Right renal cortex interstitium (tissue), 3 donors: ENCODE measurements at regions not wholly inside any gene's neighbourhood (a gene's known extent, or its start where the extent isn't known, plus 50 kb on each side); places are given as distances from the start of the nearest gene placed in this dataset.
"Not testable (repeated sequence)": the region's sequence is repeated elsewhere in the genome, so short reads cannot be mapped to it uniquely, and the experiment has no call there.

Source experiments
- DNase-seq, 3 donors: peaks; one replicate each; pipeline ENCODE4 v3.0.0-alpha.2; 2013; ENCODE audit warnings: low read depth in 3 of 3, low spot score in 2 of 3

GRCh38 chr2:129008881-129009554 is 690.4 kb upstream of the HS6ST1 start:
- DNase-seq: no peak

GRCh38 chr2:129009555-129010146 is 691.0 kb upstream of the HS6ST1 start:
- DNase-seq: no peak

DNA sequence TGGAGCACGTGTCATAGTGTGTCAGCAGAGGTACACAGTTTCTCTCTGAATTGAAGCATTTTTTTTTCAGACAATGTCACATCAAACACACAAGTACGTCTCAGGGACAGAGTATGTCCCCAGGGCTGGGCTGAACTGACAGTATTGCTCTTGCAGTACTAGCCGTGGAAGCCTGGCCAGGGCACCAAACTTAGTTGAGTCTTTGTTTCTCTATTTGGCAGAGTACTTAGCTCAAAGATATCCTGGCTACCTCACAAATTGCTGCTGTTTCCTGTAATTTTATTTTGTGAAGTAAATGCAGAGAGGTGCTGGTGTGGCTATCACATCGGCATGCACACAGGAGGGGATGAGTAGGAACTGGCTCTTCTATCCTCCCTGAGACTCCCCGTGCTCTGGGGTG is 691.6 kb upstream of the HS6ST1 start:
- DNase-seq: no peak

DNA sequence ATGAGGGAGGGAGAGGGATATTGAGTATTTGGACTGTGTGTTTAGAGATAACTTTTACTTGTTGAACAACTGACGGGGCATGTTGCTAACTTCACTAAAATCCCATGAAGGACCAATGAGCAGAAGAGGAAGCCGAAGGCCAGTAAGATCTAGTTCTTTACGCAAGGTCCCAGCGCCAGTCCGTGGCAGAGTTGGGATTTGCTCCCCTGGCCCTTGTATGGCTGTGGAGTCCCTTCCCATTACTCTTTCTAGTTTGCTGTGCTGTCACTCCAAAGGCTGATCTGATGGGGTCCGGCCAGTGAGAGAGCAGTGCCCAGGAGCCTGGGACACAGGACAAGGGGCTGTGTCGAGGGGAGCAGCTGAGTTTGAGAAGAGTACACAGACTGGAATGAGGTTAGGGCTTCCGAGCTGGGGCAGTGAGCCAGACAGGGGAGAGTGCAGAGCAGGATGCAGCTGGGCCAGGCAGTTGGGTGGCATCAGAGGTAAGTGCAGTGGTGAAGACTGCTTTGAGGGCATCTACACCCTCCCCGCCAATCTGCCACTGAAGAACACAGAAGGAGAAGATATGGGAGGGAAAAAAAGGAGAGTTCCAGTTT is 692.9 kb upstream of the HS6ST1 start:
- DNase-seq: no peak

DNA sequence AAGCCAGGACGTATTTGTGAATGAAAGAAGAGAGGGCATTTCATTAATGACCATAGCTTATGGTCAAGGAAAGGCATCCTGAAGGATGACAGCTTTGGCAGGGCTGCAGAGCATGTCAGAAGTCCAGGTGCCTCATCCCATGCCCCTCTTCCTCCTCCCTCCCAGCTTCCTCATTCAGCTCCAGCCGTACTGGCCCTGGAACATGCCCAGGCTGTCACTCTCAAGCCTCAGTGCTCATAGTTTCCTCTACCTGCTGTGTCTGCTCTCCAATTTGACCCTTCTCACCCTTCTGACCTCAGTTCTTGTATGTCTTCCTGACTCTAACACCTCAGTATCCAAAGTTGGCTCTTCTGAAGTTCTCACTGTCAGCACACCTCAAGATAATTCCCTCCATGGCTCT is 695.8 kb upstream of the HS6ST1 start:
- no peak for DNase-seq

DNA sequence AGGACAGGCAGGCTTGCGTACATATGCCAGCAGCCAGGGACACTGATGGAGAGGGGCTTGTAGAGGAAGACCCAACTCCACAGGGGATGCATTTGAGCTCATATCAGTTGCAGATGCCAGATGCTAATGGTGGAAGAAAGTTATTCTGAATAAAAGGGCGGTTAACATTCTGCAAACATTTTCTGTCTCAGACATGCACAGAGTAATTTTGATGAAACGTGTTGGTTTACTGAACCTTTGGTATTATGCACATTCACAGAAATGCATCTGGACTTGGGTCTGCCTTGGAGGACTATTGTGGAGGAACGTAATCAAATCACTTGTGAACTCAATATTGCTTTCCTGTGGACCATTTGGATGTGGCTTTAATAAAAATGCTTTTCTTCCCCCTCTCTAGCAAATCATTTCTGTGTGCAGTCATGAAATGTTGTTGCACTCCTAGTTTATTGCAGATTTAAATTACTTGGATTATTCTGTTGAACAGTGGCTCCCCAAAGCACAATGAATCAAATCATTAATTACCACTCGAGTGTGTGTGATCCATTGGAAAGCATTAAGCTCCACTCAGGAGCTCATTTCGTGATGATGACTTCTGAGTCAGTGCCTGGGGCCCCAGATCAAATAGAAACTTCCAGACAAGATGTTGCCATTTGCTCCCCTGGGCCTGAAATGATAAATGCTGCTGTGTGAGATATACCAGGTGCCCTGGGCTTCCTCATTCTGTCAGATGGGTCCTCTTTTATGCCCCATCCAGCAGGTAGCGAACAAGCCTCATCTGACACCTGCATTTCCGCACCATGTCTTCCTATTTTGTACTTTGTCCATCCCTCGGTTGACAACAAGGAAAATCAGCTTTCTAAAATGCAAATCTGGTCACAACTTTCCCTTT is 697.0 kb upstream of the HS6ST1 start:
- DNase-seq: no peak

- no peak for DNase-seq
These were observed 698.3 kb upstream of the HS6ST1 start for GRCh38 chr2:129016972-129017371.

- DNase-seq: no peak
These were observed 706.1 kb upstream of the HS6ST1 start for GRCh38 chr2:129024796-129025195.

DNA sequence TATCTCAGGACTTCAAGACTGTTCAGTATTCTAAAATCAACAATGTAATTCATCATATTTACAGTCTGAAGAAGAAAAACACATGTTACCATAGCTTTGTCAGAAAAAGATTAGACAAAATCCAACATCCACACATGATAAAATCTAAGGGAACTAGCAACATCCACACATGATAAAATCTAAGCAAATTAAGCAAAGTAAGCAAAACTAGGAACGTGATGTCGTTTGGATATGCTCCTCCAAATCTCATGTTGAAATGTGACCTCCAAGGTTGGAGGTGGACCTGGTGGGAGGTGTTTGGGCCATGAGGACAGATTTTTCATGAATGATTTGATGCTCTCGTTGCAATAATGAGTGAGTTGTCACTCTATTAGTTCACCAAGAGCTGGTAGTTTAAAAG is 717.3 kb upstream of the HS6ST1 start:
- peak in 1 of 3 donors; percentile 8 for DNase-seq

DNA sequence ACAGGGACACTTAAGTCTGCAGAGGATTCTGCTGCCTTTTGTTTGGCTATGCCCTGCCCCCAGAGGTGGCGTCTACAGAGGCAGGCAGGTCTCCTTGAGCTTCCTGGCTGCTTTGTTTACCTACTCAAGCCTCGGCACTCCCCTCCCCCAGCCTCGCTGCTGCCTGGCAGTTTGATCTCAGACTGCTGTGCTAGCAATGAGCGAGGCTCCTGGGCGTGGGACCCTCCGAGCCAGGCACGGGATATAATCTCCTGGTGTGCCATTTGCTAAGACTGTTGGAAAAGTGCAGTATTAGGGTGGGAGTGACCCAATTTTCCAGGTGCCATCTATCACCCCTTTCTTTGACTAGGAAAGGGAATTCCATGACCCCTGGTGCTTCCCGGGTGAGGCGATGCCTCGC is 725.0 kb upstream of the HS6ST1 start:
- not testable (repeated sequence) for DNase-seq

GRCh38 chr2:129046475-129046874 is 727.8 kb upstream of the HS6ST1 start:
- not testable (repeated sequence) for DNase-seq

DNA sequence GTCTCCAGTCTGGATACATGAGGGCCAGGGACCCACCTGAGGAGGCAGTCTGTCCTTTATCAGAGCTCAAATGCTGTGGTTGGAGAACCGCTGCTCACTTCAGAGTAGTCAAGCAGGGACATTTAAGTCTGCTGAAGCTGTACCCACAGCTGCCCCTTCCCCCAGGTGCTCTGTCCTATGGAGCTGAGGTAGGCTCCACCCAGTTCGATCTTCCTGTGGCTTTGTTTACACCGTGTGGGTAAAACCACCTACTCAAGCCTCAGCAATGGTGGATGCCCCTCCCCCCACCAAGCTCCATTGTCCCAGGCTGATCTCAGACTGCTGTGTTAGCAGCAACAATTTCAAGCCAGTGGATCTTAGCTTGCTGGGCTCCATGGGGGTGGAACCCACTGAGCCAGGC is 731.4 kb upstream of the HS6ST1 start:
- no peak for DNase-seq

DNA sequence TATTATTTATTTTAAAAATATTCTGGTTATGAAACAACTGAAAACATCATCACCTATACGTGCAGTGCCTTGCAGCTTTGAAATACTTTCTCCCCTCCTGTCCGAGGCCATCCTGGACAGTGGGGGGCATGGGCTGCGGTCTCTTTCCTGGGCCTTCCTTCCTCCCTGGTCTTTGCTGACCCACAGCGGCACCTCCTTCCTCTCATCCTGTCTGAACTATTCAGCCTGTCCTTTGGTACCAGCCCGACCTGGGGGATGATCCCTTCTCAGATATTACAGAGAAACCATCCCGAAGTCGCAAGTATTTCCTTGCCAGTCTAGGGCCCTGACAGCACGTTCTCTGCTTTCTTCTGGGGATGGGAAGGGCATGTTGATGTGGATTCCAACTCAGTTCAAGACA is 736.6 kb upstream of the HS6ST1 start:
- no peak for DNase-seq

DNA sequence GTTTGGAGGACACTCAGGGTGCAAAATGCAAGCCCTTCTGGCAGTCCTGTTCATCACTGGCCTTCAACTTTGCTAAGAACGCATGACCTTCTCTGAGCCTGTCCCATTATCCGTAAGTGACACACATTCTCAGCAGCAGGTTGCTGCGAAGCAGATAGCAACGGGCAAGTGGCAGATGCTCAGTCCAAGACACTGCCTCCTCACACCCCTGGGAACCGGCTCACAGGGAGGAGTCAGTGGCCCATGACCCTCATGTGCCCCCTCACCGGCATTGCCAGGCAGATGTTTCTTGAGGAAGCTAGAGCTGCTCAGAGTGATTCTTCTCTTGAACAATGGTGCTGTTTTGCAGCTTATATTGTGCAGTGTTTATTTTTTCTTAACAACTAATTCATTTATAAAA is 737.2 kb upstream of the HS6ST1 start:
- no peak for DNase-seq

- no peak for DNase-seq
These were observed 737.8 kb upstream of the HS6ST1 start for GRCh38 chr2:129056309-129056958.

DNA sequence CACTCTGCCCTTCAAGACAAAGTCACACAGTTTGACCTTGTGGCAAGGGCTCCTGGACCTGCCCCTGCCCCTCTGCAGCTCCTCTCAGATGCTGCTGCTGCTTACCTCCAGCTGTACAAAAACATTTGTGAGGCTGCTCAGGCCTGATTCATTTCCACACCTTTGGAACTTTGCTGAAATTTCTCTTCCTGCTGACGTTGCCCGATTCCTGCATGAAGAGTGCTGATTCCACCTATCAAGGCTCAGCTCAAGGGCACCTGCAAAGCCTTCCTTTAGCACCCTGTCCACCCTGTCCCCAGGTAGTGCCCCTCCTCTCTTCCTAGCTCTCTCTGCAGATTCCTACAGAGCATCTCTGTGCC is 738.3 kb upstream of the HS6ST1 start:
- no peak for DNase-seq

DNA sequence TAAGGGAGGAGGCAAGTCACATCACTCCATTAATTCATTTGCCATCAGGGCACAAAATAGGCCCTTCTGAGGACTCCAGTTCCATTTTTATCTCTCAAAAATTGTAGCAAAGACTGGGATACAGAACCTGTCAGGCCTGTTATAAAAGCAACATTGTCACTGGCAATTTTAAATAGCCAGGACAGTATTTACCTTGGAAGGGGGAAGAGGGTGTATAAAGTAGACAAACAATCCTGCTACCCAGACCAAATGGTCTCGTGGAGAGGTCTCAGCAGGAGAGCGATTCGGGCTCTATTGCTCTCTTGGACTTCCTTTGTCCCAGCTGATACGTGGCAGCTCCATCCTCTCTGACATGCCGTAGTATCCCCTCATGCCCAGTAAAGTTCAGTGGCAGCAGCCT is 740.3 kb upstream of the HS6ST1 start:
- no peak for DNase-seq

- DNase-seq: no peak
These were observed 740.8 kb upstream of the HS6ST1 start for GRCh38 chr2:129059476-129059875.

DNA sequence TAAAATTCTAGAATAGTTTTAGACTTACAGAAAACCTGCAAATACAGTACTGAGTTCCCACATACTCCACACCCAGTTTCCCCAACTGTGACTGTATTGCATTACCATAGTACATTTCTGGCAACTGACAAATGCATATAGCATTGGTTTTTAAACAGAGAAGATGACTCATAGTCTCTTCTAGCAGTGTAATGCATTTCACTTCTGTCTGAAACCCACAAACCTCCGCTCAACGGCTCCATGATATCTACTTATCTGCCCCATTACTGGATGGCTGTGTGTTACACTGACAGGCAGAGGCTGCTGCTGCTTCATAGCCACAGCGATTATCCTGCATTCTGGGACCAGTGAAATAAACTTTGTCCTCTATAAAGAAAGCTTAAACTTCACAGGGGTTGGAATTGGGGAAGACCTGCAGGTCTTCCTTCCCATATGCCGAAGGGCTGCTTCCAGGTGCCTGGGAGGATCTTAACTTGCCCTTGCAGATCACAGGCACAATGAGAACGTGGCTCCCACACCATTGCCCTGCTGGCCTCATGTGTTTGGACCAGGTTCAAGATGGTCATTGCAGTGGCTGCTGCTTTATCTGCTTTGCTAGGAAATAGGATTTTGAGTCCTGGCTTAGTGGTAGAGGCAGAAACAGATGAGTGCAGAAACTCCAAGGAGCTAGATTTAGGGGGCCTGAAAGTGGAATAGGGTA is 742.6 kb upstream of the HS6ST1 start:
- DNase-seq: no peak

DNA sequence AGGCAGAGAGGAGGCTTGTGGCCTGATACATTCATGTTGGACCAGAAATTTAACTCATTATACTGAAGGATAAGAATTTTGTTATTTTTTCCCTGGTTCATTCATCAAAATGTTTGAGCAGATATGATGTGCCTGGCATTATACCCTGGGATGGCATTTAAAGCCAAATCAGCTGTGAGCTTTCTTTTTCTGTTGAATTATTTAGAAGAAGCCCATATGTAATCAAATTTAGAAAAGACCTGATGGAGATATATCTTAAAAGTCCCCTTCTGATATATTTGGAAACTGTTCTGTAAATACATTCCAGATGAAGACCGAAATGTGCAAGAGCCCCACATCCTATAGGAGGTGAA is 743.1 kb upstream of the HS6ST1 start:
- DNase-seq: no peak
